Right lobe of liver (tissue), 4 donors: ENCODE measurements at regions not wholly inside any gene's neighbourhood (a gene's known extent, or its start where the extent isn't known, plus 50 kb on each side); places are given as distances from the start of the nearest gene placed in this dataset.

Experiments used
- POLR2A ChIP-seq: fragments of 450-650 bp; IDR thresholded peaks from one replicate; pipeline ENCODE4 v1.6.1; 2017; ENCODE audit warnings: antibody characterized with exemption, mild to moderate bottlenecking
- TF ChIP-seq, protein P1 (sequence below), 4 donors: fragments of 200-600 bp in 3 of 4; fragments of 450-650 bp in 1 of 4; IDR thresholded peaks; one replicate each; pipeline versions ENCODE4 v1.5.1 to v1.8.0; 2016 to 2022; ENCODE audit warnings: antibody characterized with exemption in 4 of 4, mild to moderate bottlenecking in 2 of 4
- donor health status: DM: no; HTN: no; CAD: no.
- donor health status: DM: no; HTN: no; CAD: no.
- donor health status: DM: no; HTN: yes; CAD: no.

GRCh38 chr2:122764014-122764413, 1008.6 kb downstream of the TSN start:
- TF ChIP-seq, protein P1, sequence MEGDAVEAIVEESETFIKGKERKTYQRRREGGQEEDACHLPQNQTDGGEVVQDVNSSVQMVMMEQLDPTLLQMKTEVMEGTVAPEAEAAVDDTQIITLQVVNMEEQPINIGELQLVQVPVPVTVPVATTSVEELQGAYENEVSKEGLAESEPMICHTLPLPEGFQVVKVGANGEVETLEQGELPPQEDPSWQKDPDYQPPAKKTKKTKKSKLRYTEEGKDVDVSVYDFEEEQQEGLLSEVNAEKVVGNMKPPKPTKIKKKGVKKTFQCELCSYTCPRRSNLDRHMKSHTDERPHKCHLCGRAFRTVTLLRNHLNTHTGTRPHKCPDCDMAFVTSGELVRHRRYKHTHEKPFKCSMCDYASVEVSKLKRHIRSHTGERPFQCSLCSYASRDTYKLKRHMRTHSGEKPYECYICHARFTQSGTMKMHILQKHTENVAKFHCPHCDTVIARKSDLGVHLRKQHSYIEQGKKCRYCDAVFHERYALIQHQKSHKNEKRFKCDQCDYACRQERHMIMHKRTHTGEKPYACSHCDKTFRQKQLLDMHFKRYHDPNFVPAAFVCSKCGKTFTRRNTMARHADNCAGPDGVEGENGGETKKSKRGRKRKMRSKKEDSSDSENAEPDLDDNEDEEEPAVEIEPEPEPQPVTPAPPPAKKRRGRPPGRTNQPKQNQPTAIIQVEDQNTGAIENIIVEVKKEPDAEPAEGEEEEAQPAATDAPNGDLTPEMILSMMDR (IDR thresholded peaks at IDR 0.05), result no peak
- TF ChIP-seq POLR2A, result no peak
